ENCODE measurements at regions not wholly inside any gene's neighbourhood (a gene's known extent, or its start where the extent isn't known, plus 50 kb on each side); places are given as distances from the start of the nearest gene placed in this dataset.
A peak's percentile ranks its signal among the peaks of the same experiment; 100 is the strongest.

GRCh38 chr2:44879269-44880124 lies 62.0 kb upstream of the SIX3 start:
- DNase-seq (ENCODE audit: low spot score): no peak

GRCh38 chr2:44880125-44880483 lies 61.4 kb upstream of the SIX3 start:
- no peak for DNase-seq (ENCODE audit: low spot score)

- DNase-seq (ENCODE audit: low spot score): no peak
Measured at GRCh38 chr2:44881856-44882255, 59.6 kb upstream of the SIX3 start.

- DNase-seq (ENCODE audit: low spot score): no peak
Measured at GRCh38 chr2:44883356-44883755, 58.1 kb upstream of the SIX3 start.

GRCh38 chr2:44884231-44884630 lies 57.3 kb upstream of the SIX3 start:
- DNase-seq (ENCODE audit: low spot score): peak; percentile 6

- no peak for DNase-seq (ENCODE audit: low spot score)
Measured at GRCh38 chr2:44884677-44885076, 56.8 kb upstream of the SIX3 start.

GRCh38 chr2:44886414-44886813 lies 55.1 kb upstream of the SIX3 start:
- DNase-seq (ENCODE audit: low spot score): peak; percentile 10

GRCh38 chr2:44889096-44889495 lies 52.4 kb upstream of the SIX3 start:
- DNase-seq (ENCODE audit: low spot score): no peak
